ENCODE measurements at regions not wholly inside any gene's neighbourhood (a gene's known extent, or its start where the extent isn't known, plus 50 kb on each side); places are given as distances from the start of the nearest gene placed in this dataset.
"Not testable (repeated sequence)": the region's sequence is repeated elsewhere in the genome, so short reads cannot be mapped to it uniquely, and the experiment has no call there.

- no peak overlapping the region for H3K4me2 ChIP-seq (replicated peaks; ENCODE audit: extremely low read depth, low read length, poor library complexity, severe bottlenecking)
- H2AFZ ChIP-seq (ENCODE audit: insufficient read depth, low read depth, low read length, poor library complexity, severe bottlenecking) = no peak overlapping the region
- Mint-ChIP-seq H3K27ac (no peak overlapping the region), H3K4me1 (no peaks in the 10 kb centered on the region), H3K27me3 (ENCODE audit: low read depth in 3 of 3) (peaks cover 0 to 2% (median 0%) of the 10 kb centered on the region in 3 donors), H3K36me3 (no peaks in the 10 kb centered on the region), H3K4me3 (no peak overlapping the region), H3K9me3 (peaks cover 0 to 19% (median 10%) of the 10 kb centered on the region in 7 donors)
- intact Hi-C loops (cut with micrococcal nuclease) = no loop called here
- no peaks in the 10 kb centered on the region for H3K27me3 ChIP-seq (ENCODE audit: control insufficient read depth in 2 of 2, insufficient read depth in 2 of 2, low read length in 2 of 2)
- no peak for TF ChIP-seq CTCF (IDR thresholded peaks at IDR 0.05)
- no peaks in the 10 kb centered on the region for H3K36me3 ChIP-seq (replicated peaks in 1 of 2; ENCODE audit: control insufficient read depth in 1 of 2, insufficient read depth in 2 of 2, low read length in 2 of 2)
- no peak overlapping the region for H3K9ac ChIP-seq (ENCODE audit: insufficient read depth, low read length, poor library complexity, severe bottlenecking)
- no peaks in the 10 kb centered on the region for H3K4me1 ChIP-seq (ENCODE audit: control insufficient read depth in 1 of 2, insufficient read depth in 2 of 2, low read length in 2 of 2)
- no peak overlapping the region for H3K27ac ChIP-seq (ENCODE audit: low read depth in 1 of 2, low read length in 2 of 2)
- no peaks in the 10 kb centered on the region for H3K79me2 ChIP-seq (ENCODE audit: insufficient read depth, low read length)
- peaks cover 8 to 21% of the 10 kb centered on the region in 2 donors for H3K9me3 ChIP-seq (replicated peaks in 1 of 2; ENCODE audit: control insufficient read depth in 1 of 2, insufficient read depth in 1 of 2, low read length in 2 of 2)
- WGBS (ENCODE audit: insufficient coverage) = no CpG with 5 or more reads among the region's 1 CpG
- H4K20me1 ChIP-seq (ENCODE audit: insufficient read depth, low read length) = no peaks in the 10 kb centered on the region
- DNase-seq = no peak
- H3K4me3 ChIP-seq (replicated peaks in 1 of 3; ENCODE audit: low read depth in 2 of 3, low read length in 3 of 3) = no peak overlapping the region
Measured at GRCh38 chr13:83666141-83666540, 216.1 kb downstream of the SLITRK1 start.

- H3K9ac ChIP-seq (ENCODE audit: insufficient read depth, low read length, poor library complexity, severe bottlenecking) = no peak overlapping the region
- H2AFZ ChIP-seq (ENCODE audit: insufficient read depth, low read depth, low read length, poor library complexity, severe bottlenecking) = no peak overlapping the region
- TF ChIP-seq CTCF (IDR thresholded peaks at IDR 0.05) = no peak
- peaks cover 1 to 7% (median 4%) of the 10 kb centered on the region in 7 donors for H3K9me3 Mint-ChIP-seq
- H3K9me3 ChIP-seq (replicated peaks in 1 of 2; ENCODE audit: control insufficient read depth in 1 of 2, insufficient read depth in 1 of 2, low read length in 2 of 2) = peaks cover 4% of the 10 kb centered on the region in 2 donors
- H3K27ac ChIP-seq (ENCODE audit: low read depth in 1 of 2, low read length in 2 of 2) = no peak overlapping the region
- H3K27me3 Mint-ChIP-seq (ENCODE audit: low read depth in 3 of 3) = peaks cover 0 to 2% (median 0%) of the 10 kb centered on the region in 3 donors
- H3K79me2 ChIP-seq (ENCODE audit: insufficient read depth, low read length) = no peaks in the 10 kb centered on the region
- H3K4me1 Mint-ChIP-seq = no peaks in the 10 kb centered on the region
- H3K4me3 ChIP-seq (replicated peaks in 1 of 3; ENCODE audit: low read depth in 2 of 3, low read length in 3 of 3) = no peak overlapping the region
- no peaks in the 10 kb centered on the region for H3K36me3 ChIP-seq (replicated peaks in 1 of 2; ENCODE audit: control insufficient read depth in 1 of 2, insufficient read depth in 2 of 2, low read length in 2 of 2)
- intact Hi-C loops (cut with micrococcal nuclease) = no loop called here
- no peak for DNase-seq
- H3K4me3 Mint-ChIP-seq = no peak overlapping the region
- H3K36me3 Mint-ChIP-seq = no peaks in the 10 kb centered on the region
- no peak overlapping the region for H3K4me2 ChIP-seq (replicated peaks; ENCODE audit: extremely low read depth, low read length, poor library complexity, severe bottlenecking)
- no peaks in the 10 kb centered on the region for H4K20me1 ChIP-seq (ENCODE audit: insufficient read depth, low read length)
- no peaks in the 10 kb centered on the region for H3K4me1 ChIP-seq (ENCODE audit: control insufficient read depth in 1 of 2, insufficient read depth in 2 of 2, low read length in 2 of 2)
- no CpG with 5 or more reads among the region's 2 CpGs for WGBS (ENCODE audit: insufficient coverage)
- no peak overlapping the region for H3K27ac Mint-ChIP-seq
- H3K27me3 ChIP-seq (ENCODE audit: control insufficient read depth in 2 of 2, insufficient read depth in 2 of 2, low read length in 2 of 2) = no peaks in the 10 kb centered on the region
Measured at GRCh38 chr13:83657281-83657680, 225.0 kb downstream of the SLITRK1 start.

GRCh38 chr13:83642617-83643016, 239.7 kb downstream of the SLITRK1 start:
- H4K20me1 ChIP-seq (ENCODE audit: insufficient read depth, low read length); H3K4me2 ChIP-seq (replicated peaks; ENCODE audit: extremely low read depth, low read length, poor library complexity, severe bottlenecking); intact Hi-C loops (cut with micrococcal nuclease); H3K27me3 ChIP-seq (ENCODE audit: control insufficient read depth in 2 of 2, insufficient read depth in 2 of 2, low read length in 2 of 2); DNase-seq; H3K36me3 ChIP-seq (replicated peaks in 1 of 2; ENCODE audit: control insufficient read depth in 1 of 2, insufficient read depth in 2 of 2, low read length in 2 of 2); H3K4me1 Mint-ChIP-seq; H3K4me3 Mint-ChIP-seq; H3K9ac ChIP-seq (ENCODE audit: insufficient read depth, low read length, poor library complexity, severe bottlenecking); H3K79me2 ChIP-seq (ENCODE audit: insufficient read depth, low read length); H3K4me1 ChIP-seq (ENCODE audit: control insufficient read depth in 1 of 2, insufficient read depth in 2 of 2, low read length in 2 of 2); H3K27ac ChIP-seq (ENCODE audit: low read depth in 1 of 2, low read length in 2 of 2); H3K36me3 Mint-ChIP-seq; H2AFZ ChIP-seq (ENCODE audit: insufficient read depth, low read depth, low read length, poor library complexity, severe bottlenecking); H3K27me3 Mint-ChIP-seq (ENCODE audit: low read depth in 3 of 3); H3K4me3 ChIP-seq (replicated peaks in 1 of 3; ENCODE audit: low read depth in 2 of 3, low read length in 3 of 3): not testable (repeated sequence)
- peaks cover 0 to 14% of the 10 kb centered on the region in 2 donors for H3K9me3 ChIP-seq (replicated peaks in 1 of 2; ENCODE audit: control insufficient read depth in 1 of 2, insufficient read depth in 1 of 2, low read length in 2 of 2)
- peak overlapping the region in 1 of 7 donors; percentile 17 for H3K27ac Mint-ChIP-seq
- WGBS (ENCODE audit: insufficient coverage) = 88% methylated on average over 2 of the region's 3 CpGs
- H3K9me3 Mint-ChIP-seq = peaks cover 6 to 16% (median 10%) of the 10 kb centered on the region in 7 donors

All from CD14-positive monocyte (primary cell).